Liver (tissue), 3 donors: ENCODE measurements at regions not wholly inside any gene's neighbourhood (a gene's known extent, or its start where the extent isn't known, plus 50 kb on each side); places are given as distances from the start of the nearest gene placed in this dataset.

Experiments used
- CTCF ChIP-seq: fragments of 150-350 bp; IDR thresholded peaks from 2 replicates; pipeline ENCODE4 v1.5.1; 2017; ENCODE audit warnings: improper control_type of control experiment, low read depth, low read length; ENCODE audit not compliant: missing input control
- EGR1 ChIP-seq, 2 donors: IDR thresholded peaks; 2 replicates each; pipeline ENCODE4 v1.6.1; 2016 to 2018; ENCODE audit warnings: antibody characterized with exemption in 2 of 2, low read depth in 2 of 2
- MAX ChIP-seq: IDR thresholded peaks from 2 replicates; pipeline ENCODE4 v1.6.1; 2016; ENCODE audit warnings: antibody characterized with exemption
- SP1 ChIP-seq: IDR thresholded peaks from 2 replicates; pipeline ENCODE4 v1.6.1; 2018; ENCODE audit warnings: antibody characterized with exemption, mild to moderate bottlenecking
- TAF1 ChIP-seq: conservative IDR thresholded peaks from 2 replicates; pipeline ENCODE4 v1.6.1; 2016; ENCODE audit warnings: antibody characterized with exemption, mild to moderate bottlenecking
- ZBTB33 ChIP-seq: IDR thresholded peaks from 2 replicates; pipeline ENCODE4 v1.6.1; 2016; ENCODE audit warnings: antibody characterized with exemption
- donor health status: healthy.
- donor health status: healthy.

GRCh38 chr6:14430218-14430617 is 312.6 kb downstream of the CD83 start:
- TF ChIP-seq CTCF (no peak), TAF1 (no peak), ZBTB33 (no peak), MAX (no peak), SP1 (no peak), EGR1 (IDR thresholded peaks at IDR 0.05; ENCODE audit: low read depth in 2 of 2) (no peak)
